GM19239 (cell line): ENCODE measurements at regions not wholly inside any gene's neighbourhood (a gene's known extent, or its start where the extent isn't known, plus 50 kb on each side); places are given as distances from the start of the nearest gene placed in this dataset.
"Not testable (repeated sequence)": the region's sequence is repeated elsewhere in the genome, so short reads cannot be mapped to it uniquely, and the experiment has no call there.

Source experiments
- DNase-seq: peaks from one replicate; pipeline ENCODE4 v3.0.0; 2011; ENCODE audit warnings: low spot score; ENCODE audit not compliant: insufficient read length
- FAIRE-seq: peaks from 2 replicates; lab custom pipeline; 2011; peaks lifted over from hg19 to GRCh38; lab: Jason Lieb, UNC

DNA sequence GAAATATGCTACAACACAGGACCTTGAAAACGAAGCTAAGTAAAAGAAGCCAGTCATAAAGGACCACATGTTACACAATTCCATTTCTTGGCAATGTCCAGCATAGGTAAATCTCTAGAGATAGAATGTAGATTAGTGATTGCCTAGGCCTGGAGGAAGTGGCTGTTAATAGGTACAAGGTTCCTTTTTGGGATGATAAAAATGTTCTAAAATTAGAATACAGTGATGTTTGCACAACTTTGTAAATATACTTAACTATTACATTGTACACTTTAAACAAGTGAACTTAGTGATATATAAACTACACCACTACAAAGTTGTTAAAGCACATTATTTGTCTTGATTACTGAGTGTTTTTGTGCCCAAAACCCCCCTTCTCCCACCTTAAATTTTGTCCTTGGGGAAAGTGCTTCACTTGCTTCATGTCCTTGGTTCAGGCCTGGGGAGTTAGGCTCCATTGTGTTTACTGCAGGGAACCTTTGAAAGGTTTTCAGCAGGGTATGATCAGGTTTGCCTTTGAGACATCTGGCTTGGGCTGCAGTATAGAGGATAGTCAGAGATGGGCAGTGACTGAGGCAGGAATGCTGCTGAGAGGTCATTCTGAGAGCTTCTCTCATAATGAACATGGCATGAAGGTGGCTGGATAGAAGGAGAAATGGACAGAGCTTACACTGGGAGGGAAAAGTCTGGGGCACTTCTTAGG lies 1052.6 kb downstream of the REEP3 start:
- FAIRE-seq, result no peak
- no peak for DNase-seq

DNA sequence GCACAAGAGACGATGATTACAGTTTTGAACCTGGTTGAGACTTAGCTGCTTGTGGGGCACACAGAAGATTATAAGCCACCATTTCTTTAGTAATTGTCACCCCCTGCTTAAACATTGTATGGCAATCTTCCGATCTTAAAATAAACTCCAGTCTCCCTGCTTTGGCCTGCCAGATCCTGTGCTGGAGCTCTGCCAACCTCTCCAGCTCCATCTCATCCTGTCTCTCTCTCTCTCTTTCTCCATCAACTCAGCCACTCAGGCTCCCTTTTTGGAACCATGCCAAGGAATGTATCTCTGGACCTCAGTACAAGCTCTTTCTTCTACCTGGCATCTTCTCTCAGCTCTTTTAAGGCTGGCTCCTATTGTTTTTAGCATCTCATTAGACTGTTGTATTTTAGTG lies 1053.2 kb downstream of the REEP3 start:
- no peak for FAIRE-seq
- DNase-seq, result no peak

DNA sequence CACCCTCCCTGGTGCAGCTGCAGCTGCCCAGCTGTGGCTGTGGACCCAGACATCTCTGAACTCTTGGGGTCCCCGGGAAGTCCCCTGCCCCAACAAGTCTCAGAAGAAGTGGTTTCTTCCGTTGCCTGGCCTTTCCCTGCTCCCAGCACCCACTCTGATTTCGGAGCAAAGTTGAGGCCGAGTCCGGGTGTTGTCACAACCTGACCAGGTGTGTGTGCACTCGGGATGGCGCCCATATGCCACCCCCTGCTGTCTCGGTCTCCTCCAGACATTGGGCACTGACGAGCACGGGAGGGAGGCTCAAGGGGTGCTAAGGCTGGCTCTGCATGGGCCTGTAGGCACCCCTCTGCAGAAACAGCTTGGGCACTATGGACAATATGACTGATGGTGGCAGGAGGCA lies 1055.3 kb downstream of the REEP3 start:
- no peak for FAIRE-seq

DNA sequence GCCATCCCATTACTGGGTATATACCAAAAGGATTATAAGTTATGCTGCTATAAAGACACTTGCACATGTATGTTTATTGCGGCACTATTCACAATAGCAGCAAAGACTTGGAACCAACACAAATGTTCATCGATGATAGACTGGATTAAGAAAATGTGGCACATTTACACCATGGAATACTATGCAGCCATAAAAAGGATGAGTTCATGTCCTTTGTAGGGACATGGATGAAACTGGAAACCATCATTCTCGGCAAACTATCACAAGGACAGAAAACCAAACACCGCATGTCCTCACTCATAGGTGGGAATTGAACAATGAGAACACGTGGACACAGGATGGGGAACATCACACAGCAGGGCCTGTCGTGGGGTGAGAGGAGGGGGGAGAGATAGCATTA lies 1057.6 kb downstream of the REEP3 start:
- FAIRE-seq, DNase-seq: not testable (repeated sequence)

More for the DNA sequence above, 1055.3 kb downstream of the REEP3 start:
- DNase-seq, result no peak

DNA sequence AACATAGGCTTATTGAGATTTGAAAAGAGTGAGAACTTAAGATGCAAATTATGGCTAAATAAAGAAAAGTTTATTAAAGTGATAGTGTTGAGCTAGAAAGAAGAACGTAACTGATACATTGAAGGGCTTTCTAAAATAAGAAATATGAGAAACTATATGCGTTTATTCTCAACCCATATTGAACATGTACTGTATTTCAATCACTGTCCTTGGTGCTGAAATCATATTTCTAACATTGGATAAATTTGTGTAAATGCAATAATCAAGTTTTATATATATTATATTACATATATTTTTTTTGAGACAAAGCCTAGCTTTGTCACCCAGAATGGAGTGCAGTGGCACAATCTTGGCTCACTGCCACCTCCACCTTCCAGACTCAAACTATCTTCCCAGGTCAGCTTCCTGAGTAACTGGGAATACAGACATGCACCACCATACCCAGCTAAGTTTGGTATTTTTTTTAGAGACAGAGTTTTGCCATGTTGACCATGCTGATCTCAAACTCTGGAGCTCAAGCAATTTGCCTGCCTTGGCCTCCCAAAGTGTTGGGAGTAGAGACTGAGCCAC lies 1065.8 kb downstream of the REEP3 start:
- FAIRE-seq (no peak), DNase-seq (no peak)

DNA sequence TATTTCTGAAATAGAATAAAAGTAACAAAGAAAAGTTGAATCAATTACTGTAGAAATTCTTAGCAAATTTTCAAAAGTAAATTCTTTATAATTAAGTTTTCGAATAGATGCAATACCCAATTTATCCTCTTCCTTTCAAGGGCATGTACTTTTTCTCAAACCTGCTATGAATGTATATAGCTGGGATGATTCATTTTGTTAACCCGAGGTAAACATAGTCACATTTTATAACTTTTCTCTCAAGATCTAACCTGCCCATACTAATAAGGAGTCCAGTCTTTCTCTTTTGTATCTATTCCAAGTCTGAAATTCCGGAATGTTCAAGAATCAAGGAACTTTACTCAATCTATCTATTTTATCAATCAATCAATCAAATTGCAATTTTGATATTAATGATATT lies 1072.9 kb downstream of the REEP3 start:
- no peak for FAIRE-seq
- no peak for DNase-seq

DNA sequence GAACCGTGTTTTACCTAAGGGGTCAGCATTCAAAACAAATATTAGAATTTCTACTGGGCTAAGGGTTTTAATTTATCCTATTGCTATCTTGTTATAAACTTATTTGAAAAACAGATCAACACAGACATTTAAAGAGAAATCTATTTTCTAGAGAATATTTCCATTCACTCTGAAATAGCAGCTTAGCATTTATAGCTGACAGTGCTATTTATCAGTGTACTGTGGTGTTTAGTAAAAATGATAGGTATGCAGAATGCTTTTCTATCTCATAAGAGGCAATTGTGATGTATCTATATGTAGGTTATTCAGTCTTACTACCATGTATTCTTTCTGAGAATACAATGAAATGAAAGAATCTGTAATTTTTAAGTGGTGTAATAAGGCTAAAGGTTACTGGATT lies 1077.4 kb downstream of the REEP3 start:
- FAIRE-seq (no peak), DNase-seq (no peak)

DNA sequence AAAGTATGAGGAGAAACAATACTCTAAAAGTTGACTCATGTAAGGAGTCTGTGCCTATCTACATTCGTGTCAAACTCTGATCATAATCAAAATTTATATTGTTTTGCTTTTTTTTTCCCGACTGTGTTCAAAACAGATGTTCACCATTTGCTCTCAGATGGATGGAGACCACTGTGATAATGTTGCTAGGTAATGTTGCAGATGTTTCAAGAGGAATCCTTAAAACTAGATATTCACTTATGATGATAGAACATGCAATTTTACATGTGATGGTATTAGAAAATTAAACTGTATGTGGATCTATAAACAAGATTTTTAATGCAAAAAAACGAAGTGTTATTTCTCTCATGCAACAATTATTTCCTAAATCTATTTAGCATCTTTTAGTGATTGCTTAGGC lies 1080.1 kb downstream of the REEP3 start:
- DNase-seq (no peak), FAIRE-seq (no peak)

DNA sequence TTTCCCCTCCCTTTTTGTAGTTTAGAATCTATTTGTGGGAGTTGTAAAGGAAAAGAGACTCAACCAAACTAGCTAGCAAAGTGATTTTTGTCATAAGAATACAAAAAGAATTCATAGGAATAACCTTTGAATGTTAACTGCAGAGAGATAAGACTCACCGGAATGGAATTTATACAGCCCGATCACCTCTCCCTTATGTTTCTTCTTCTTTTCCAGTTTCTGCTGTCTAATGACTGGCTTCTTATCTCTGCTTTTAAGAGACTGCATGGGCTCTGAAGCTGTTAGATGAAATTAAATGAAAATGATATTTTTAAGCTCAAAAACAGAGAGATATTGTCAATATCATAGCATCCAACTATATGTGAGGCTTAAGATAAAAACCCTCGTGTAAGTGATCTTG lies 1095.9 kb downstream of the REEP3 start:
- FAIRE-seq (no peak), DNase-seq (no peak)

DNA sequence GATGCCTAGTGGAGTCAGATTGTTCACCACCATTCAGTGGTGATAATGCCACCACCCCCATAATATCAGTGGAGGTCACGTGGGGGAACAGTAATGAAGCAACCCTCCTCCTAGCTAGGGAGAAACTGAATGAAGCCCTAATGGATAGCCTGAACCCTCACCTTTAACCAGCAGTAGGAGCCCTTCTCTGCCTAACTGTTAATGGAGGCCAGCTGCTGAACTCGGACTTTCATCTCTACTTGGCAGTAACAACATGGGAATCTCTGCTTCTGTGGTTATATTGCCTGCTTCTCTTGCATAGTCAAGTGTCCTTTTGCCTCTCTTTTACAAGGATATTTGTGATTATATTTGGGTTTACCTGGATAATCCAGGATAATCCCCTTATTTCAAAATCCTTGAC lies 1097.9 kb downstream of the REEP3 start:
- FAIRE-seq, result no peak

DNA sequence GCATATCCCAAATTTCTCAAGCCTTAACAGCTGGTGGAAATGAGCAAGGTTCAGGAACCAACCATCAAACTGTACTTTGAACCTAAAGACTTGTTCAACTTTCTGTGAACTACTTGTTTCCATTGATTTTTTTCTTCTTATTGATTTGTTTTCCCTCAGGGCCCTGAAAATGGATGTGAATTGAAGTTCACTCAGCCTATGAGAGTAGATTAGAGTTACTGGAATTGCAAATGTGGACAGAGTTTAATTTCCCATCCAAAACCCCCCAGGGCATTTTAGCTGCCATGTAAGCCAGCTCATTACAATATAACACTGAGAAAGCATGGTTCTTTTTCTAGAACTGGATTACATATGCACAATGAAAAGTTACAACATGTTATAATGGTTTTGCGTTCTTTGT lies 1105.7 kb downstream of the REEP3 start:
- FAIRE-seq (no peak), DNase-seq (no peak)

More for the DNA sequence above, 1097.9 kb downstream of the REEP3 start:
- DNase-seq, result no peak

DNA sequence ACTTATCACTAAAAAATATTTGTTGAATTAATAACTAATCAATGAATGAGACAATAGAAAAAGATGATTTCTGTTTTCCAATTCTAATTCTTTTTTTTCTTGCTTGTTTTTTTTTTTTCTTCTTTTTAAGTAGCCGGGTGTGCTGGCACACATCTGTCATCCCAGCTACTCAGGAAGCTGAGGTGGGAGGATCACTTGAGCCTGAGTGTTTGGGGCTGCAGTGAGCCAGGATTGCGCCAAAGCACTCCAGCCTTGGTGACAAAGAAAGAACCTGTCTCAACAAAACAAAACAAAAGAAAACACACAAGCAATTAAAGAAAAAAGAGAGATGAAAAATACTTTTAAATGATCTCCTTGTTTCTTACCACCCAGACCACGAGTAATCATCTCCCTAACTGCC lies 1109.3 kb downstream of the REEP3 start:
- DNase-seq, result no peak
- no peak for FAIRE-seq

DNA sequence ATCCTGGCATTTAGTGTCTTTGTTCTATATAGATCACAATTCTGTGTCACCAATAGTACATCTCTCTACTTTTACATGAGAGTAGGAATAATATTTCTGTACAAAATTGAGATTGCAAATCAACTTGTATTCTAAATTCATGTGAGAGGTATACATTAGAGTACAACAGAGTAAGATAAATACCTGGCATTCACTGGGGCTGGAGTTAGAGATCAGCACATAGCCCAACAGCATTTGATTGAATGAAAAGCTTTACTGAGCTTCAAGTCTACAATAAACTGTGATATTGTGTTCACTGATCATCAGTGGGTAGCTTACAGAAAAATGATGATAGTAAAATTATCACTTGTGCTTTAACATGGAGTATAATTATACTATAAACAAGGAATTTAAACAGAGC lies 1114.7 kb downstream of the REEP3 start:
- no peak for FAIRE-seq
- no peak for DNase-seq

DNA sequence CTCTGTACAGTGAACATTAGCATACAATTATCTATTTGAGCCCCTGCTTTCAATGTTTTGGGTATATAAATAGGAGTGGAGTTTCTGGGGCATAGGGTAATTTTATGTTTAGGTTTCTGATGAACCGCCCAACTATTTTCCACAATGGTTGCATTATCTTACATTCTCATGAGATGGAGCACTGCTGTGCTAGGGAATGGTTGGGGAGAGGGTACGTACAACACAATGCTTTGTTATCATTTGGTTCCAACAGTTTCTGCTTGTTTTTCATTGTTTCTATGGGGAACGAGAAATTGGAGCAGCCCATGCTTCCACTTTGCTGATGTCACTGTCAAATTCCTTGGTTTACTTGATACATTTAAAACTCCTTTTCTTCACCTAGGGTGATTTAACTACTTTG lies 1115.3 kb downstream of the REEP3 start:
- no peak for DNase-seq
- no peak for FAIRE-seq

DNA sequence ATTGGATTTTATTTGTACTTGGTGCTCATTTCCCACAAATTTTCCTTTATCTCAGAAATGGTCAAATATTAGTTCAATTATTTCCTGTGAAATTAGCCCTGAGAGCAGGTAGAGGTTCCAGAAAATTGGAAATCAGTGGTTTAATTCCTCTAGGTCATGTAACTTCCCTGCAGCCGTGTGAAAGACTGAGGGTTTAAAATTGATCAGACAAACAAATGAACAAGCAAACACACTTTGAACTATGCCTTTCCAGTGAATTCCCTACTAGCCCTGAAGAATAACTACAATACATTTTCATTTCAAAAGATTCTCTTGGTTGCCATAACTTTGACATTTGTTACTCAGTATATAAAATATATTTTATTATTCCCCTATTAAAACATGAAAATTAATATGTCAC lies 1116.7 kb downstream of the REEP3 start:
- FAIRE-seq (no peak), DNase-seq (no peak)

DNA sequence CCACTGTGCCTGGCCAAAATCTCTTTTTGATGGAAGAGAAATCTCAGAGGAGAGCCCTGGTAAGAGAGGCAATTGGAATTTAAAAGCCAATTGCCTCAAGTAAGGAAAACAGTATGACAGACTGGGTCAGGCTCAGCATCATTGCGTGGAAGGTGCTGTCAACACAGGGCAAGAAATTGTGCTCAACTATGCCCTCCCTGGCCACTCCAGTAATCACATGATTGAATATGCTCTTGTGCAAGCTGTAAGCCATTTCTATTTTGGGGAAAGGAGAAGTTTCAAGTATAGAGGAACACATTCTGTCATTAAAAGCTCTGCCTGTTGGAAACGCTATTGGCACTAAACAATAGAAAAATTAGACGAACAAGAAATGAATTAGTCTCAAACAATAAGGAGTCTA lies 1127.7 kb downstream of the REEP3 start:
- no peak for FAIRE-seq
- DNase-seq, result no peak

DNA sequence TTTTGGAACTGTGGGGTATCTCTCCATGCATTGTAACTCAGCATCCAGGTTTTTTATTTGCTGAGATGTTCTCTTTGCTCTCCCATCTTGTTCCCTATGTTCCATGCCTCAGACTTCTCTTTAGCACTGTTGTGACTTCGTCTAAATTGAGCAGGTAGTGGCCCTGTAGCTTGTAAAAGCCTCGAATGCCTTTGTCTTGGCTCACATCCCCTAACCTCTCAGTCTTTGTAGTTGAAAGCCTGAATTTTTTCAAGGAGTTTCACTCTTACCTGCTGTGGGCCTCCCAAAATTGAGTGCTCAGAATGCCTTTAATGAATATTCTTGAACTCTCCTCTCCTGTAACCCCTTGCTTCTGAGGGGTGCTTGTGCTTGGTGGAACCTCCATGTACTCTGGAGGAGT lies 1137.3 kb downstream of the REEP3 start:
- DNase-seq (no peak), FAIRE-seq (no peak)

DNA sequence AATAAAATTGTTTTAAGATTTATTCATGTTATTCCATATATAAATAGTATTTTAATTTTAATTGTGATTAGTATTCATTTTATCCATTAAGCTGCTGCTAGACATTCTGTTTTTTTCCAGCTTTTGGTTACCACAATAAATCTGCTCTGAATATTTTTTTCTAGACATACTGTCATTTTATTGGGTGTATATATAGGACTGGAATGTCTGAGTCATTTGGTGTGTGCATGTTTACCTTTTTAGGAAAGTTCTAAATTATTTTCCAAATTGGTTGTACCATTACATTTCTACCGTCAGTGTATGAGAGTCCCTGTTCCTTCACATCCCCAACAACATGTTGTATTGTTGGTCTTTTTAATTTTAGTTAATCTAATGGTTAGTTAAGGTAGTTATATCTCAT lies 1138.1 kb downstream of the REEP3 start:
- DNase-seq (no peak), FAIRE-seq (no peak)

DNA sequence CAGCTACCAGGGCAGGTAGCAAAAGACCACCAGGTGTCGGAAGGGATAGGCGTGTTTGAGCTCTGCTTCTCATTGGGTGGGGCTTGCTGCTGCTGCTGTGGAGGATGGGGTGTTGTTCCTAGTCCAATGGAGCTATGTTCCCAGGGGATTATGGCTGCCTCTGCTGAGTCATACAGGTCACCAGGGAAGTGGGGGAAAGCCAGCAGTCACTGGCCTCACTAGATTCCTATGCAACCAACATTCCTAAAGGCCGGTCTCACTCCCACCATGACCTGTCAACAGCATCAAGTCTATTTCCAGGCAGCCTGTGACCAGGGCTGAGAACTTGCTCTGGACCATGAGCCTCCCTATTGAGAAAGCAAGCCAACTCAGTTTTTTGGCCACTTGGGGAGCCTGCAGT lies 1160.8 kb downstream of the REEP3 start:
- FAIRE-seq (no peak), DNase-seq (no peak)

DNA sequence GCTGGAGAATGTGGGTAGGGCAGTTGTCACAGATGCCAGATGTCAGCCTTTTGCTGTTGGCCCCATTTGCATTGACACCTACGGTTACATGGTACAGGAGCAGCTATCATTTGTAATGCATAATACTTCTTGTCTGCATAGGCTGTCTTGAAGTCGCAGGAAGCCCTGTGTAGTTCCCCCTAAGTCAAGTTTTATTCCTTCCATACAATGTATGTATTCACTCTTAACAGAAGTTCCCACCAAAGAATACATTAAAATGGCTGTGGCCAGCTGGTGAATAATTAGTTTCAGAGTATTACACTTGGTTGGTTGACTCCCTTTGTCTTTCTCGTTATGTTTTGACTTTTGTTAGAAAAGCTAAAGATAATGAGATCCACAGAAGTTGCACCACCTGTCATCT lies 1169.0 kb downstream of the REEP3 start:
- FAIRE-seq (no peak), DNase-seq (no peak)

DNA sequence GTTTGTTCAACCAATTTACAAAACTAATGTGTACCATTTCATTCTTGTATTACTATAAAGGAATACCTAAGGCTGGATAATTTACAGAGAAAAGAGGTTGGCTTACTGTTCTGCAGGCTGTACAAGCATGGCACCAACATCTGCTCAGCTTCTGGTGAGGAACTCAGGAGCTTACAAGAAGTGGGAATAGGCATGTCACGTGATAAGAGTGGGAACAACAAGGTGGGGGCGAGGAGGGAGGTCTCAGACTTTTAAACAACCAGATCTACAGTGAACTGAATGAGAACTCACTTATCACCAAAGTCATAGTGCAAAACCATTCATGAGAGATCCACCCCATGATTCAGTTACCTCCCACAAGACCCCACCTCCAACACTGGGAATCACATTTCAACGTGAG lies 1178.0 kb downstream of the REEP3 start:
- FAIRE-seq, result no peak
- DNase-seq, result no peak

DNA sequence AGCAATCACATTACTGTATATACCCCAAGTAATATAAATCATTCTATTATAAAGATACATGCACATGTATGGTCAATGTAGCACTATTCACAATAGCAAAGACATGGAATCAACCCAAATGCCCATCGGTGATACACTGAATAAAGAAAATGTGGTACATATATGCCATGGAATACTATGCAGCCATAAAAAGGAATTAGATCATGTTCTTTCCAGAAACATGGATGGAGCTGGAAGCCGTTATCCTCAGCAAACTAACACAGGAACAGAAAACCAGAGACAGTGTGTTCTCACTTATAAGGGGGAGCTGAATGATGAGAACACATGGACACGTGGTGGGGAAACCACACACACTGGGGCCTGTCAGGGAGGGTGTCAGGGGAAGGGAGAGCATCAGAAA lies 1180.9 kb downstream of the REEP3 start:
- FAIRE-seq, DNase-seq: not testable (repeated sequence)
